CD14-positive monocyte (primary cell): ENCODE measurements at regions not wholly inside any gene's neighbourhood (a gene's known extent, or its start where the extent isn't known, plus 50 kb on each side); places are given as distances from the start of the nearest gene placed in this dataset.

Source experiments
- DNase-seq, 3 donors: peaks; one replicate each; pipeline ENCODE4 v3.0.0-alpha.2; 2011 to 2022
- H2AFZ ChIP-seq: 2 replicates; pipeline ENCODE4 v1.6.0; 2012; ENCODE audit warnings: mild to moderate bottlenecking, low read depth, low read length, inconsistent platforms; ENCODE audit not compliant: insufficient read depth, poor library complexity, severe bottlenecking
- H3K27ac ChIP-seq, 2 donors: 1 replicate in 1 of 2; 2 replicates in 1 of 2; pipeline ENCODE4 v1.5.1; 2012 to 2013; ENCODE audit warnings: low read length in 2 of 2, control low read depth in 1 of 2, inconsistent platforms in 1 of 2, low read depth in 1 of 2, mild to moderate bottlenecking in 1 of 2
- H3K27me3 ChIP-seq, 2 donors: one replicate each; pipeline versions ENCODE4 v1.6.0 to v1.6.1; 2011 to 2013; ENCODE audit warnings: low read length in 2 of 2; ENCODE audit not compliant: control insufficient read depth in 2 of 2, insufficient read depth in 2 of 2
- H3K36me3 ChIP-seq, 2 donors: replicated peaks in 1 of 2; 1 replicate in 1 of 2; 2 replicates in 1 of 2; pipeline versions ENCODE4 v1.5.1 to v1.6.1; 2012 to 2013; ENCODE audit warnings: low read length in 2 of 2, control low read depth in 1 of 2, inconsistent platforms in 1 of 2, mild to moderate bottlenecking in 1 of 2; ENCODE audit not compliant: insufficient read depth in 2 of 2, control insufficient read depth in 1 of 2
- H3K4me1 ChIP-seq, 2 donors: 1 replicate in 1 of 2; 2 replicates in 1 of 2; pipeline versions ENCODE4 v1.5.1 to v1.6.1; 2012 to 2013; ENCODE audit warnings: low read length in 2 of 2, control low read depth in 1 of 2, inconsistent platforms in 1 of 2, mild to moderate bottlenecking in 1 of 2, moderate library complexity in 1 of 2; ENCODE audit not compliant: insufficient read depth in 2 of 2, control insufficient read depth in 1 of 2
- H3K4me2 ChIP-seq: replicated peaks from 2 replicates; pipeline ENCODE3; 2012; ENCODE audit warnings: low read length, moderate library complexity, mild to moderate bottlenecking; ENCODE audit not compliant: poor library complexity, severe bottlenecking; ENCODE audit errors: extremely low read depth
- H3K4me3 ChIP-seq, 3 experiments: fragments of 200-600 bp in 1 of 3; sonication (generic) in 1 of 3; replicated peaks in 1 of 3; 1 replicate in 2 of 3; 2 replicates in 1 of 3; pipeline ENCODE4 v1.5.1; 2011 to 2013; ENCODE audit warnings: low read length in 3 of 3, mild to moderate bottlenecking in 3 of 3, control low read depth in 2 of 3, low read depth in 2 of 3, inconsistent platforms in 1 of 3, moderate library complexity in 1 of 3
- H3K79me2 ChIP-seq: 2 replicates; pipeline ENCODE4 v1.6.0; 2012; ENCODE audit warnings: mild to moderate bottlenecking, control low read depth, inconsistent platforms, low read length, moderate library complexity; ENCODE audit not compliant: insufficient read depth
- H3K9ac ChIP-seq: 2 replicates; pipeline ENCODE4 v1.6.0; 2017; ENCODE audit warnings: low read length, mild to moderate bottlenecking; ENCODE audit not compliant: insufficient read depth, poor library complexity, severe bottlenecking
- H3K9me3 ChIP-seq, 2 donors: replicated peaks in 1 of 2; 1 replicate in 1 of 2; 2 replicates in 1 of 2; pipeline versions ENCODE4 v1.5.1 to v1.6.1; 2012 to 2013; ENCODE audit warnings: low read length in 2 of 2, control low read depth in 1 of 2; ENCODE audit not compliant: control insufficient read depth in 1 of 2, insufficient read depth in 1 of 2
- H4K20me1 ChIP-seq: 2 replicates; pipeline ENCODE4 v1.6.0; 2012; ENCODE audit warnings: mild to moderate bottlenecking, low read length, control low read depth, moderate library complexity; ENCODE audit not compliant: insufficient read depth
- H3K27ac Mint-ChIP-seq, 7 donors: one replicate each; pipeline ENCODE4 v1.8.0; 2020; ENCODE audit warnings: mild to moderate bottlenecking in 7 of 7, mixed read lengths in 7 of 7, moderate library complexity in 6 of 7, inconsistent platforms in 2 of 7
- H3K27me3 Mint-ChIP-seq, 3 donors: one replicate each; pipeline ENCODE4 v1.8.0; 2021 to 2022; ENCODE audit warnings: low read depth in 3 of 3, mild to moderate bottlenecking in 3 of 3, mixed read lengths in 3 of 3, moderate library complexity in 3 of 3, inconsistent platforms in 1 of 3
- H3K36me3 Mint-ChIP-seq, 2 donors: one replicate each; pipeline ENCODE4 v1.8.0; 2020; ENCODE audit warnings: mixed read lengths in 2 of 2, inconsistent platforms in 1 of 2, mild to moderate bottlenecking in 1 of 2
- H3K4me1 Mint-ChIP-seq: one replicate; pipeline ENCODE4 v1.8.0; 2020; ENCODE audit warnings: mild to moderate bottlenecking, mixed read lengths
- H3K4me3 Mint-ChIP-seq, 2 donors: one replicate each; pipeline ENCODE4 v1.8.0; 2020; ENCODE audit warnings: mild to moderate bottlenecking in 2 of 2, mixed read lengths in 2 of 2, moderate library complexity in 1 of 2
- H3K9me3 Mint-ChIP-seq, 7 donors: one replicate each; pipeline ENCODE4 v1.8.0; 2020 to 2022; ENCODE audit warnings: mixed read lengths in 7 of 7, mild to moderate bottlenecking in 6 of 7, moderate library complexity in 6 of 7, inconsistent platforms in 2 of 7
- WGBS: methylation state at CpG from one replicate; pipeline ENCODE4 v1.1.5; 2013; ENCODE audit warnings: missing lambda C conversion rate; ENCODE audit not compliant: insufficient coverage; 5-methylcytosine and 5-hydroxymethylcytosine counted together
- intact Hi-C, 2 donors: fragments of 100-400 bp; cut with micrococcal nuclease; formaldehyde crosslinking; loops; one replicate each; pipeline versions ENCODE4 v1.15.0 to v1.15.1; 2023
- TF ChIP-seq, protein P1 (sequence below): fragments of 200-600 bp; IDR thresholded peaks from one replicate; pipeline ENCODE4 v1.8.0; 2022; ENCODE audit warnings: antibody characterized with exemption, mild to moderate bottlenecking

DNA sequence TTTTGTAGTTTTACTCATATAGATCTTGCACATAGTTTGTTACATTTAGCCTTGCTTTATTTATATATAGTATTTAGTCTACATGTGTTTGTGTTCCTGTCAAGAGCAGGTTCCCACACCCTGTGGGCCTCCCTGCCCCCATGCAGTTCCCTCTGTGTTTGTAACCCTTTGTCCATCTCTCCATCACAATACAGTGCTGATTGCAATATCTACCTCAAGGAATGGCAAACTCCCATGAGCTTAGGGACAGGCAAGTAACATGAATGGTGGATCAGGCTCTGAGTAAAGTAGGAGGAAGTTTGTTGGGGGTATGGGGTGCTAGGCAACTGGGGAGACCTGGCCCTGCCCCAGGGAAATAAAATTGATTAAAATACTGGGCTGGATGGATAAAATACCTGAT lies 151.9 kb upstream of the MYL2 start:
- H3K4me3 Mint-ChIP-seq, result no peak overlapping the region
- TF ChIP-seq, protein P1, sequence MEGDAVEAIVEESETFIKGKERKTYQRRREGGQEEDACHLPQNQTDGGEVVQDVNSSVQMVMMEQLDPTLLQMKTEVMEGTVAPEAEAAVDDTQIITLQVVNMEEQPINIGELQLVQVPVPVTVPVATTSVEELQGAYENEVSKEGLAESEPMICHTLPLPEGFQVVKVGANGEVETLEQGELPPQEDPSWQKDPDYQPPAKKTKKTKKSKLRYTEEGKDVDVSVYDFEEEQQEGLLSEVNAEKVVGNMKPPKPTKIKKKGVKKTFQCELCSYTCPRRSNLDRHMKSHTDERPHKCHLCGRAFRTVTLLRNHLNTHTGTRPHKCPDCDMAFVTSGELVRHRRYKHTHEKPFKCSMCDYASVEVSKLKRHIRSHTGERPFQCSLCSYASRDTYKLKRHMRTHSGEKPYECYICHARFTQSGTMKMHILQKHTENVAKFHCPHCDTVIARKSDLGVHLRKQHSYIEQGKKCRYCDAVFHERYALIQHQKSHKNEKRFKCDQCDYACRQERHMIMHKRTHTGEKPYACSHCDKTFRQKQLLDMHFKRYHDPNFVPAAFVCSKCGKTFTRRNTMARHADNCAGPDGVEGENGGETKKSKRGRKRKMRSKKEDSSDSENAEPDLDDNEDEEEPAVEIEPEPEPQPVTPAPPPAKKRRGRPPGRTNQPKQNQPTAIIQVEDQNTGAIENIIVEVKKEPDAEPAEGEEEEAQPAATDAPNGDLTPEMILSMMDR, result no peak
- peaks cover 0 to 6% (median under 1%) of the 10 kb centered on the region in 7 donors for H3K9me3 Mint-ChIP-seq
- intact Hi-C loops, result no loop called here
- H3K9me3 ChIP-seq, result no peaks in the 10 kb centered on the region
- no peaks in the 10 kb centered on the region for H3K36me3 ChIP-seq
- no peak overlapping the region for H3K4me3 ChIP-seq
- no peak overlapping the region for H3K27ac ChIP-seq
- DNase-seq, result no peak
- no peaks in the 10 kb centered on the region for H3K4me1 Mint-ChIP-seq
- H3K36me3 Mint-ChIP-seq, result no peaks in the 10 kb centered on the region
- no peak overlapping the region for H3K4me2 ChIP-seq
- no peaks in the 10 kb centered on the region for H3K79me2 ChIP-seq
- no peaks in the 10 kb centered on the region for H4K20me1 ChIP-seq
- H3K27me3 ChIP-seq, result no peaks in the 10 kb centered on the region
- no peak overlapping the region for H3K9ac ChIP-seq
- no peak overlapping the region for H2AFZ ChIP-seq
- no peak overlapping the region for H3K27ac Mint-ChIP-seq
- H3K27me3 Mint-ChIP-seq, result peaks cover 4 to 6% (median 4%) of the 10 kb centered on the region in 3 donors
- H3K4me1 ChIP-seq, result no peaks in the 10 kb centered on the region

GRCh38 chr12:111069886-111070285 lies 149.5 kb upstream of the MYL2 start:
- H3K27ac Mint-ChIP-seq, result no peak overlapping the region
- H3K36me3 Mint-ChIP-seq, result no peaks in the 10 kb centered on the region
- no peak overlapping the region for H3K4me3 ChIP-seq
- no peaks in the 10 kb centered on the region for H4K20me1 ChIP-seq
- peaks cover under 1 to 11% (median 5%) of the 10 kb centered on the region in 7 donors for H3K9me3 Mint-ChIP-seq
- H3K9ac ChIP-seq, result no peak overlapping the region
- intact Hi-C loops, result no loop called here
- H3K4me3 Mint-ChIP-seq, result no peak overlapping the region
- TF ChIP-seq, protein P1, result no peak
- H3K4me1 Mint-ChIP-seq, result peaks cover 3% of the 10 kb centered on the region
- DNase-seq, result no peak
- peaks cover 4 to 6% (median 5%) of the 10 kb centered on the region in 3 donors for H3K27me3 Mint-ChIP-seq
- H3K9me3 ChIP-seq, result no peaks in the 10 kb centered on the region
- H3K27ac ChIP-seq, result no peak overlapping the region
- H3K4me1 ChIP-seq, result no peaks in the 10 kb centered on the region
- H3K4me2 ChIP-seq, result no peak overlapping the region
- H3K36me3 ChIP-seq, result no peaks in the 10 kb centered on the region
- H2AFZ ChIP-seq, result no peak overlapping the region
- H3K27me3 ChIP-seq, result no peaks in the 10 kb centered on the region
- WGBS, result 100% methylated on average over 4 of the region's 4 CpGs
- H3K79me2 ChIP-seq, result no peaks in the 10 kb centered on the region
